Endodermal cell (in vitro differentiated cells): ENCODE measurements at regions not wholly inside any gene's neighbourhood (a gene's known extent, or its start where the extent isn't known, plus 50 kb on each side); places are given as distances from the start of the nearest gene placed in this dataset.

Experiments used
- DNase-seq: peaks from one replicate; pipeline ENCODE4 v3.0.0-alpha.2; 2017
- H3K27ac ChIP-seq: 2 replicates; pipeline ENCODE4 v1.5.1; 2013; ENCODE audit warnings: mild to moderate bottlenecking, low read depth, low read length, moderate library complexity
- H3K27me3 ChIP-seq: 2 replicates; pipeline ENCODE4 v1.6.1; 2013; ENCODE audit warnings: mild to moderate bottlenecking, low read length, moderate library complexity; ENCODE audit not compliant: insufficient read depth, control insufficient read depth, poor library complexity, severe bottlenecking
- H3K36me3 ChIP-seq: 2 replicates; pipeline ENCODE4 v1.7.0; 2013; ENCODE audit warnings: mild to moderate bottlenecking, low read length, moderate library complexity; ENCODE audit not compliant: control insufficient read depth, insufficient read depth
- H3K4me1 ChIP-seq: one replicate; pipeline ENCODE4 v1.7.0; 2013; ENCODE audit warnings: low read length; ENCODE audit not compliant: control insufficient read depth, insufficient read depth
- H3K4me3 ChIP-seq: 2 replicates; pipeline ENCODE4 v1.5.1; 2013; ENCODE audit warnings: mild to moderate bottlenecking, low read length, moderate library complexity
- H3K9ac ChIP-seq: 2 replicates; pipeline ENCODE4 v1.6.1; 2013; ENCODE audit warnings: mild to moderate bottlenecking, low read length, moderate library complexity; ENCODE audit not compliant: poor library complexity, severe bottlenecking; ENCODE audit errors: extremely low read depth
- H3K9me3 ChIP-seq: 2 replicates; pipeline ENCODE4 v1.6.1; 2013; ENCODE audit warnings: mild to moderate bottlenecking, low read length, moderate library complexity; ENCODE audit not compliant: control insufficient read depth
- H3K27ac Mint-ChIP-seq: 2 replicates; pipeline ENCODE4 v1.8.0; 2020; ENCODE audit warnings: mixed read lengths
- H3K27me3 Mint-ChIP-seq: 2 replicates; pipeline ENCODE4 v1.8.0; 2021; ENCODE audit warnings: mild to moderate bottlenecking, mixed read lengths; ENCODE audit not compliant: insufficient read depth
- H3K36me3 Mint-ChIP-seq: 2 replicates; pipeline ENCODE4 v1.8.0; 2020; ENCODE audit warnings: low read depth, mixed read lengths
- H3K4me1 Mint-ChIP-seq: 2 replicates; pipeline ENCODE4 v1.8.0; 2020; ENCODE audit warnings: mixed read lengths
- H3K4me3 Mint-ChIP-seq: 2 replicates; pipeline ENCODE4 v1.8.0; 2020; ENCODE audit warnings: mild to moderate bottlenecking, moderate library complexity, mixed read lengths
- H3K9me3 Mint-ChIP-seq: 2 replicates; pipeline ENCODE4 v1.8.0; 2020; ENCODE audit warnings: mild to moderate bottlenecking, mixed read lengths
- CTCF ChIP-seq: fragments of 200-600 bp; sonication (generic); conservative IDR thresholded peaks from 2 replicates; pipeline ENCODE4 v1.5.0; 2021; ENCODE audit warnings: antibody characterized with exemption, mild to moderate bottlenecking
- WGBS, 2 experiments: methylation state at CpG; one replicate each; pipeline versions ENCODE4 v1.1.5 to v1.1.7; 2013; ENCODE audit warnings: missing lambda C conversion rate in 2 of 2, mixed read lengths in 1 of 2; ENCODE audit not compliant: insufficient coverage in 1 of 2, insufficient read length in 1 of 2; 5-methylcytosine and 5-hydroxymethylcytosine counted together

GRCh38 chr6:33962246-33963027 lies 158.6 kb upstream of the MLN start:
- H3K4me3 ChIP-seq, result no peak overlapping the region
- H3K36me3 ChIP-seq, result no peaks in the 10 kb centered on the region
- H3K9ac ChIP-seq, result no peak overlapping the region
- Mint-ChIP-seq H3K27me3 (peaks cover 19% of the 10 kb centered on the region), H3K36me3 (no peaks in the 10 kb centered on the region), H3K27ac (no peak overlapping the region), H3K4me3 (no peak overlapping the region), H3K9me3 (peaks cover 3% of the 10 kb centered on the region), H3K4me1 (peaks cover 10% of the 10 kb centered on the region)
- DNase-seq, result peak; percentile 42
- H3K4me1 ChIP-seq, result peaks cover 4% of the 10 kb centered on the region
- TF ChIP-seq CTCF, result no peak
- no peaks in the 10 kb centered on the region for H3K27me3 ChIP-seq
- H3K9me3 ChIP-seq, result no peaks in the 10 kb centered on the region
- WGBS, 2 experiments, result 92 to 93% methylated on average over 10 to 16 of the region's 16 CpGs
- no peak overlapping the region for H3K27ac ChIP-seq

- WGBS, 2 experiments, result 86 to 91% methylated on average over 3 to 6 of the region's 6 CpGs
- no peaks in the 10 kb centered on the region for H3K9me3 ChIP-seq
- peak; percentile 26 for DNase-seq
- Mint-ChIP-seq H3K27ac (no peak overlapping the region), H3K36me3 (no peaks in the 10 kb centered on the region), H3K4me1 (peaks cover 10% of the 10 kb centered on the region), H3K4me3 (no peak overlapping the region), H3K9me3 (peaks cover 3% of the 10 kb centered on the region), H3K27me3 (peaks cover 14% of the 10 kb centered on the region)
- H3K9ac ChIP-seq, result no peak overlapping the region
- H3K27me3 ChIP-seq, result no peaks in the 10 kb centered on the region
- no peak overlapping the region for H3K27ac ChIP-seq
- H3K4me1 ChIP-seq, result peaks cover 4% of the 10 kb centered on the region
- no peak for TF ChIP-seq CTCF
- H3K36me3 ChIP-seq, result no peaks in the 10 kb centered on the region
- no peak overlapping the region for H3K4me3 ChIP-seq
These were observed 157.9 kb upstream of the MLN start for GRCh38 chr6:33961691-33962090.

GRCh38 chr6:33960345-33961313 lies 156.8 kb upstream of the MLN start:
- H3K4me3 Mint-ChIP-seq, result no peak overlapping the region
- TF ChIP-seq CTCF, result no peak

More at GRCh38 chr6:33960345-33961313, 156.8 kb upstream of the MLN start:
- Mint-ChIP-seq H3K36me3 (no peaks in the 10 kb centered on the region), H3K27ac (no peak overlapping the region), H3K9me3 (peaks cover 3% of the 10 kb centered on the region), H3K27me3 (peaks cover 13% of the 10 kb centered on the region), H3K4me1 (peaks cover 10% of the 10 kb centered on the region)
- DNase-seq, result peak; percentile 49
- WGBS, 2 experiments, result 87 to 88% methylated on average over 17 to 22 of the region's 22 CpGs
- Histone ChIP-seq H3K9me3 (no peaks in the 10 kb centered on the region), H3K36me3 (no peaks in the 10 kb centered on the region), H3K27me3 (no peaks in the 10 kb centered on the region), H3K9ac (no peak overlapping the region), H3K4me3 (no peak overlapping the region), H3K4me1 (peaks cover 4% of the 10 kb centered on the region), H3K27ac (no peak overlapping the region)
